Stimulated activated CD8-positive, alpha-beta memory T cell treated with anti-CD3 and anti-CD28 coated beads, Interleukin-15, amount 100 ng/mL, for 48 hours (primary cell): ENCODE measurements at regions not wholly inside any gene's neighbourhood (a gene's known extent, or its start where the extent isn't known, plus 50 kb on each side); places are given as distances from the start of the nearest gene placed in this dataset.
"Not testable (repeated sequence)": the region's sequence is repeated elsewhere in the genome, so short reads cannot be mapped to it uniquely, and the experiment has no call there.

Experiments
- DNase-seq, 2 donors: peaks; one replicate each; pipeline ENCODE4 v3.0.0-alpha.2; 2020; ENCODE audit warnings: low read depth in 2 of 2

- DNase-seq, result no peak
Measured at GRCh38 chr3:5357089-5357488, 169.6 kb downstream of the EDEM1 start.

GRCh38 chr3:5358911-5359310 lies 171.4 kb downstream of the EDEM1 start:
- no peak for DNase-seq

GRCh38 chr3:5360453-5360852 lies 172.9 kb downstream of the EDEM1 start:
- no peak for DNase-seq

GRCh38 chr3:5366746-5367145 lies 179.2 kb downstream of the EDEM1 start:
- no peak for DNase-seq

- DNase-seq, result not testable (repeated sequence)
Measured at GRCh38 chr3:5371555-5371954, 184.0 kb downstream of the EDEM1 start.

- DNase-seq, result no peak
Measured at GRCh38 chr3:5376761-5377160, 189.3 kb downstream of the EDEM1 start.

GRCh38 chr3:5379266-5379665 lies 191.8 kb downstream of the EDEM1 start:
- not testable (repeated sequence) for DNase-seq

GRCh38 chr3:5383486-5384263 lies 196.2 kb downstream of the EDEM1 start:
- DNase-seq, result not testable (repeated sequence)

GRCh38 chr3:5384557-5385236 lies 197.2 kb downstream of the EDEM1 start:
- DNase-seq, result no peak

- no peak for DNase-seq
Measured at GRCh38 chr3:5388091-5388490, 200.6 kb downstream of the EDEM1 start.

GRCh38 chr3:5389057-5389456 lies 201.6 kb downstream of the EDEM1 start:
- DNase-seq, result no peak

GRCh38 chr3:5390221-5390620 lies 202.7 kb downstream of the EDEM1 start:
- DNase-seq, result no peak

- no peak for DNase-seq
Measured at GRCh38 chr3:5390936-5391625, 203.6 kb downstream of the EDEM1 start.

GRCh38 chr3:5401002-5401401 lies 213.5 kb downstream of the EDEM1 start:
- DNase-seq, result no peak

GRCh38 chr3:5404718-5405117 lies 217.2 kb downstream of the EDEM1 start:
- DNase-seq, result no peak

GRCh38 chr3:5411786-5412185 lies 224.3 kb downstream of the EDEM1 start:
- DNase-seq, result no peak

- DNase-seq, result no peak
Measured at GRCh38 chr3:5423076-5423475, 235.6 kb downstream of the EDEM1 start.

GRCh38 chr3:5423523-5423922 lies 236.0 kb downstream of the EDEM1 start:
- DNase-seq, result no peak

GRCh38 chr3:5425371-5425770 lies 237.9 kb downstream of the EDEM1 start:
- DNase-seq, result no peak

- DNase-seq, result peak; percentile 37 to 47
Measured at GRCh38 chr3:5426094-5426883, 238.8 kb downstream of the EDEM1 start.

GRCh38 chr3:5427021-5427420 lies 239.5 kb downstream of the EDEM1 start:
- no peak for DNase-seq

- DNase-seq, result no peak
Measured at GRCh38 chr3:5427938-5428337, 240.4 kb downstream of the EDEM1 start.
